ENCODE measurements at regions not wholly inside any gene's neighbourhood (a gene's known extent, or its start where the extent isn't known, plus 50 kb on each side); places are given as distances from the start of the nearest gene placed in this dataset.

- no peak overlapping the region for H3K27ac ChIP-seq
- intact Hi-C loops (cut with DNase I): no loop called here
- DNase-seq (ENCODE audit: low spot score in 2 of 2): no peak
- H3K27me3 ChIP-seq: no peaks in the 10 kb centered on the region
- no peaks in the 10 kb centered on the region for H3K36me3 ChIP-seq
- no peaks in the 10 kb centered on the region for H3K4me1 ChIP-seq
- no peak for TF ChIP-seq CTCF (IDR thresholded peaks at IDR 0.05)
- no peaks in the 10 kb centered on the region for H3K9me3 ChIP-seq
- no peak overlapping the region for H3K4me3 ChIP-seq
Measured at GRCh38 chr12:83660727-83661358, 974.1 kb downstream of the TMTC2 start.

- no peak for TF ChIP-seq CTCF (IDR thresholded peaks at IDR 0.05)
- intact Hi-C loops (cut with DNase I): no loop called here
- no peak overlapping the region for H3K27ac ChIP-seq
- no peaks in the 10 kb centered on the region for H3K4me1 ChIP-seq
- H3K27me3 ChIP-seq: no peaks in the 10 kb centered on the region
- no peaks in the 10 kb centered on the region for H3K9me3 ChIP-seq
- H3K4me3 ChIP-seq: no peak overlapping the region
- H3K36me3 ChIP-seq: no peaks in the 10 kb centered on the region
- no peak for DNase-seq (ENCODE audit: low spot score in 2 of 2)
Measured at GRCh38 chr12:83659321-83659720, 972.6 kb downstream of the TMTC2 start.

GRCh38 chr12:83656004-83656403, 969.3 kb downstream of the TMTC2 start:
- H3K4me1 ChIP-seq: no peaks in the 10 kb centered on the region
- no peak for TF ChIP-seq CTCF (IDR thresholded peaks at IDR 0.05)
- no peak for DNase-seq (ENCODE audit: low spot score in 2 of 2)
- intact Hi-C loops (cut with DNase I): no loop called here
- peaks cover 0 to 5% of the 10 kb centered on the region in 2 donors for H3K9me3 ChIP-seq
- H3K4me3 ChIP-seq: no peak overlapping the region
- H3K36me3 ChIP-seq: no peaks in the 10 kb centered on the region
- no peaks in the 10 kb centered on the region for H3K27me3 ChIP-seq
- no peak overlapping the region for H3K27ac ChIP-seq

GRCh38 chr12:83642205-83642604, 955.5 kb downstream of the TMTC2 start:
- no peaks in the 10 kb centered on the region for H3K36me3 ChIP-seq
- no peaks in the 10 kb centered on the region for H3K27me3 ChIP-seq
- H3K4me1 ChIP-seq: no peaks in the 10 kb centered on the region
- no peak overlapping the region for H3K27ac ChIP-seq
- no peak for TF ChIP-seq CTCF (IDR thresholded peaks at IDR 0.05)
- intact Hi-C loops (cut with DNase I): no loop called here
- DNase-seq (ENCODE audit: low spot score in 2 of 2): no peak
- H3K9me3 ChIP-seq: peaks cover 0 to 3% of the 10 kb centered on the region in 2 donors
- H3K4me3 ChIP-seq: no peak overlapping the region

GRCh38 chr12:83641789-83642188, 955.1 kb downstream of the TMTC2 start:
- Histone ChIP-seq H3K9me3 (peaks cover 0 to 3% of the 10 kb centered on the region in 2 donors), H3K36me3 (no peaks in the 10 kb centered on the region), H3K27ac (no peak overlapping the region), H3K27me3 (no peaks in the 10 kb centered on the region), H3K4me3 (no peak overlapping the region), H3K4me1 (no peaks in the 10 kb centered on the region)
- DNase-seq (ENCODE audit: low spot score in 2 of 2): no peak
- TF ChIP-seq CTCF (IDR thresholded peaks at IDR 0.05): no peak
- intact Hi-C loops (cut with DNase I): no loop called here

All from ascending aorta (tissue), 2 donors.